SJCRH30 (cell line): ENCODE measurements at regions not wholly inside any gene's neighbourhood (a gene's known extent, or its start where the extent isn't known, plus 50 kb on each side); places are given as distances from the start of the nearest gene placed in this dataset.

Experiments used
- DNase-seq, 2 experiments: peaks; one replicate each; pipeline ENCODE4 v3.0.0-alpha.2; 2015 to 2020
- H3K27ac ChIP-seq: fragments of 250-450 bp; sonication (Bioruptor Pico); 2 replicates; pipeline ENCODE4 v1.5.1; 2020; ENCODE audit warnings: mild to moderate bottlenecking, moderate library complexity
- H3K27me3 ChIP-seq: fragments of 250-450 bp; sonication (Bioruptor Pico); 2 replicates; pipeline ENCODE4 v1.5.1; 2020; ENCODE audit warnings: mild to moderate bottlenecking, moderate library complexity
- H3K36me3 ChIP-seq: fragments of 250-450 bp; sonication (Bioruptor Pico); 2 replicates; pipeline ENCODE4 v1.5.1; 2020; ENCODE audit warnings: mild to moderate bottlenecking, moderate library complexity
- H3K4me1 ChIP-seq: fragments of 250-450 bp; sonication (Bioruptor Pico); 2 replicates; pipeline ENCODE4 v1.5.1; 2020; ENCODE audit warnings: mild to moderate bottlenecking, moderate library complexity
- H3K4me3 ChIP-seq: fragments of 250-450 bp; sonication (Bioruptor Pico); 2 replicates; pipeline ENCODE4 v1.5.1; 2020; ENCODE audit warnings: mild to moderate bottlenecking, moderate library complexity
- H3K9me3 ChIP-seq: fragments of 250-450 bp; sonication (Bioruptor Pico); replicated peaks from 2 replicates; pipeline ENCODE4 v1.5.1; 2020; ENCODE audit warnings: mild to moderate bottlenecking, moderate library complexity

DNA sequence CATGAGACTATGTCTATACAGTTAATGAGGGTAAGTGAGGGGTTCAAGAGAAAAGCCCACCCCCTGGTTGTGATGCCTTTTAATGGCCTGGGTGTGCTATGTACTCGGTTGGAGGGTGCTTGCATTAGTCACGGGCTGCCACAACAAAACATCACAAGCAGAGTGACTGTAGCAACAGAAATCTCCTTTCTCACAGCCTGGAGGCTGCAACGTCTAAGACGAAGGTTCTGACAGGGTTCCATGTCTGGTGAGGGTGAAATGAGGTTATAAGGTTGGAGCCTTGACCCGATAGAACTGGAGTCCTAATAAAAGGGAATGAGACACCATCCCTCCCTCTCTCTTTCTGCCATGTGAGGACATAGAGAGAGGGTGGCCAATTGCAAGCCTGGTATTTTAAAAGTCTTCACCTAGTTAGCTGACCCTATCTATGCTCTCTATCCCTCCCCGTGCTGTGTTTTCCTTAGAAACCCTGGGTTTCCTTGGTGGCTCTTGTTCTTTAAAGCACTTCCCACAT, 126.0 kb upstream of the GDF10 start:
- Histone ChIP-seq H3K27ac (no peak overlapping the region), H3K9me3 (no peaks in the 10 kb centered on the region), H3K4me1 (no peaks in the 10 kb centered on the region), H3K36me3 (no peaks in the 10 kb centered on the region), H3K4me3 (no peak overlapping the region), H3K27me3 (no peaks in the 10 kb centered on the region)
- no peak for DNase-seq

DNA sequence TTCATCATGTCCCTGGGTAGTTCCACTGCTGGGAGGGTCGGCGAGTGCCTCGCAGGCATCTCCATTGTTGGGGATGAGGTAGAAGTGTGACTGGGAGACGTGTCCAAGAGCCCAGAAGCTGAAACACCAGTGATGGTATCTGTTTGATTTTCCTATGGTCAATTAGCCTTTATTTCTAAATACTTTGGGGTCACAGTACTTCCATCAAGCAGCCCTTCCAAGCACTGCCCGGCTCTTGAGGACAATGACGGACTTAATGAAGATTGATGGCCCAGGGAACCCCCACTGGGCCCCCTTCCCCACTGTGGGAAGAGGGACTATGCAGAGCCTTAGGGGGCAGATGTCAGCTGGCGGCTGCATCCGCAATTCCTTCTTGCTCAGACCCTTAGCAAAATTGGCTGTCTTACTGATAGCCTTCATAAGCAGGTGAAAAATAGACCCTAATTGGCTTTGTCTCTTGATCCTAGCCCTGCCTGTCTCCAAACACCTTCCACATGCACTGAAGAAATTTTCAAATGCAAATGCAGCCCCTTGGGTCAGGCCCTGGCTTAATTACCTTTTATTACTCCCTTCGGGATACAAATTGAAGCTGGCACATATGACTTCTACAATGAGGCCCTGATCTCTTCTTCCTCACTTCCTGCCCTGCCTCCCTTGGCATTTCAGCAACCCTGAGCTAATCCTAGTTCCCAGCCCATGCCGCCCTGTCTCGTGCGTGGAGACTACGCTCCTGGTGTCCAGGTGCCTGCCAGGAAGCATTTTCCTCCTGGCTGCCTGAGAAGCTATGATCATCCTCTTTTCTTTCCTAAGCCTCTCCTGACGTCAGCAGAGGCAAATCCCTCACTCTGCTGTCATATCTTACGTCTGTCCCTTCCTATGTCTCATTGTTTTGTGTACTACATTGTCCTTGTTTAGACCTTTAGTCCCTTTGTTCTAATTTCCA, 124.5 kb upstream of the GDF10 start:
- Histone ChIP-seq H3K9me3 (no peaks in the 10 kb centered on the region), H3K36me3 (no peaks in the 10 kb centered on the region), H3K27ac (no peak overlapping the region), H3K27me3 (no peaks in the 10 kb centered on the region), H3K4me1 (no peaks in the 10 kb centered on the region), H3K4me3 (no peak overlapping the region)
- no peak for DNase-seq

DNA sequence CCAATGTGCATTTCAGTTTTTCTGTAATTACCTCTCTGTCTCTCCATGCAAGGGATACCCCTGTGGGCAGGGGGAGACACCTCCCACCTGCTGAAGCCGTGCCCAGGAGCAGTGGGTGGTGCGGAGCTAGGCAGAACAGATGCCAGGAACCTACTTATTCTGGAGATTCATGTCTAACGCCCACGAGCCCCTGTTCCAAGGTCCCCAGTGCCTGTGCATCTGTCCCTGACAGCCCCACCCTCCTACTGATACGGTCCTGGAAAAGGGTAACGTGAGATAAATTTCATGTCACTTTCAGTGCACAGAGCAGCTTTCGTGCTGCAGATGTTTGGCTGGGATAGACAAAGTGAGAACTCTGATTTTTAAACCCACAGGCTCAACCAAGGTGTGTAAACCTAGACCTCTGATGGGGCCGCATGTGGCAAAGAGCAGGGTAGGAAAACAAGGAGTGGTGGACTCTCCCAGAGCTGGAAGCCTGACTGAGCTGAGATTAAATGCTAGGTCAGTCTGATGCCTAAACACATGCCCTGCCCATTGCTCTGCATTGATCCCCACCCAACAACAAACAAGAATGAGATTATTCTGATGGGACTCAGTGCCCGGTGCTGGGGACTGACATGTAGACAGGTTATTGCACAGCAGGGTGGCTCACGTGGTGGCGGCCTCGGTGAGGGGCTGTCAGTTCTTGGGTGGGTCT, 123.6 kb upstream of the GDF10 start:
- no peaks in the 10 kb centered on the region for H3K4me1 ChIP-seq

DNA sequence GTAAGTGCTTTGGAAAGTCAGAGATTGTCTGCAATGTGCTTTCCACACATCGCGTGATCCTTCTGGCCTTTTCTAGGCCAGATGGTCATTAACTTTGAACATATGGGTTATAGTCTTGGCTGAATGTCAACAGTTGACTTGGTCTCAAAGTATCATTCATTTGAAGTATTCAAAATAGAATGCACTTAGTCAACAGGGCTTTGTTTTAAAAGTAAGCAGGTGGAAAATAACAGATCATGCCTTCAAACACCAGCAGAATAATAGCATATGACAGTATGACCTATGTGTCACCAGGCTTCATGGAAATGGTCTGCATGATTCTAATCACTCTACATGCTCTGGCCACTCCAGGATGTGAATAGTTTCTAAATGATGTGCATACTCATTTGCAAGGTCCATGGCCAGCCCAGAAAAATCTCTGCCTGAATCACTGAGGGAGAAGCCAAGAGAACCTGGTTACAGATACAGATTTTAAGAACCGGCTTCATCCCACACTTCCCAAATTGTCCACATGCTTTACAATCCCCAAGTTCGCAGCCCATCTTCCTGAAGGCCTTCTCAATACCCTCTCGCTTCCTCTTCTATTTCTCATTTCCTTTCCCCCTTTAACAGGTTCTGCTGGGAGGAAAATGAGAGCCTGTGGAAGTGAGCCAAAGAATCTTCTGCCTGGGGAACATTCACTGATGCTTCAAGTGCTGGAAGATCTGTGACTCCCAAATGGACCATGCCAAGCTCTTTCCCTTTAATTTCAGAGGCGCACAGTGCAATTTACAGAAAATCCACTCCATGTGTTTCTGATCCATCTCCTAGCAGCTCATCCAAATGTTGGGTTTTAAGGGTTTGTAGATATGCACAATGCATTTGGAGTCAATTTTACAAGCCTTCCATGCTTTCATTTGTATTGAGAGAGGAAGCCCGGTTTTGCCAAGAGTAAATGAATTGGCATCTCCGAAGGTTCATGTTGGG, 122.8 kb upstream of the GDF10 start:
- Histone ChIP-seq H3K27ac (no peak overlapping the region), H3K4me3 (no peak overlapping the region), H3K4me1 (no peaks in the 10 kb centered on the region), H3K9me3 (no peaks in the 10 kb centered on the region), H3K36me3 (no peaks in the 10 kb centered on the region), H3K27me3 (no peaks in the 10 kb centered on the region)
- no peak for DNase-seq

More for the DNA sequence above, 123.6 kb upstream of the GDF10 start:
- no peak overlapping the region for H3K27ac ChIP-seq
- DNase-seq = no peak
- H3K4me3 ChIP-seq = no peak overlapping the region
- H3K27me3 ChIP-seq = no peaks in the 10 kb centered on the region
- H3K36me3 ChIP-seq = no peaks in the 10 kb centered on the region
- H3K9me3 ChIP-seq = no peaks in the 10 kb centered on the region

DNA sequence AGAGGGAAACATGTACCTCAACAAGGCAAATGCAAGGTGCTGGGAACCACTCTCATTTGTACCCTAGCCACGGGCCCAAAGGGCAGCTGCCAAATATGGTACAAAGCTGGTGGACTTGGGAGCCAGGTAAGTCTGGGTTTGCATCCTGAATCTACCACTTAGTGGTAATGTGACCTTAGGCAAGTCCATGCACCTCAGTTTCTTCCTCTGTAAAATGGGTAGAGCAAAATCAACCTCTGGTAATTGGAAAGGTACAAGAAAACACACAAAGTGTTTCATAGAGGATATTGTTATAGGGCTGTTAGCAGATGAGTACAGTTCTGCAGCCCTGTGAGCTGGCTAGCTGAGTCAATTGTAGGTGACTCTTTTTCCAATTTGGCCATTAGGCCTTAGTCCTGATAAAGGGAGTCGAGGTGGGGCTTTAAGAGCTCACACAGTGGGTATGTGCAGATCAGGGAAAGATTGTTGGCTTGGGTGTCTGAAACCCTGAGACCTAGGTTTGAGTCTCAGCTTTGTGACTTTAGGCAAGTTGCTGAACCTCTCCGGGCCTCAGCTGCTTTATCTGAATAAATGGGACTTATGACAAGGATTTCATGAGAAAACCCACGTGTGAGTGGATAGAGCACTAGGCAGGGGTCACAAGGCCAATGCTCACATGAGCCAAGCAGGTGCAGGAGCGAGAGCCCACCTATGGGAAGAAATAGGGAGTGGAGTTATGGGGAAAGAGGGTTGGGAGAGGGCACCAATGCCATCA, 121.3 kb upstream of the GDF10 start:
- no peak overlapping the region for H3K4me3 ChIP-seq
- no peaks in the 10 kb centered on the region for H3K4me1 ChIP-seq
- no peaks in the 10 kb centered on the region for H3K36me3 ChIP-seq
- no peaks in the 10 kb centered on the region for H3K9me3 ChIP-seq
- H3K27ac ChIP-seq = no peak overlapping the region
- no peaks in the 10 kb centered on the region for H3K27me3 ChIP-seq
- DNase-seq = no peak

DNA sequence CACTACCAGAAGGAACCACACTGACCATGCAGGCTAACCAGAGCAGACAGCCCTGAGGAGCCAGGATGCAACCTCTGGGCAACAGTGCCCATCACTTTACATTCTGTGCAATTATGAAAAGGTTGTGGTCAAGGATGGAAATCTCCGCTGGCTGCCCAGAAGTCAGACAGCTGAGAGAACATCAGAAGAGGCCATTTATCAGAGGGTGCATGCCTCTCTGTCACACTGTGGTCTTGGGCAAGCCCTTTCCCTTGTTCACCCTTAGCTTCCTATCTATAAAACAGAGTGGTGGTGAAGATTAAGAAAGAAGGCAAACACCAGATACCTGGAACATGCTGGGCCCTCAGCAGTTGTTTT, 120.7 kb upstream of the GDF10 start:
- no peaks in the 10 kb centered on the region for H3K4me1 ChIP-seq
- H3K36me3 ChIP-seq = no peaks in the 10 kb centered on the region
- no peaks in the 10 kb centered on the region for H3K27me3 ChIP-seq
- no peak for DNase-seq
- no peak overlapping the region for H3K27ac ChIP-seq
- H3K4me3 ChIP-seq = no peak overlapping the region
- no peaks in the 10 kb centered on the region for H3K9me3 ChIP-seq

DNA sequence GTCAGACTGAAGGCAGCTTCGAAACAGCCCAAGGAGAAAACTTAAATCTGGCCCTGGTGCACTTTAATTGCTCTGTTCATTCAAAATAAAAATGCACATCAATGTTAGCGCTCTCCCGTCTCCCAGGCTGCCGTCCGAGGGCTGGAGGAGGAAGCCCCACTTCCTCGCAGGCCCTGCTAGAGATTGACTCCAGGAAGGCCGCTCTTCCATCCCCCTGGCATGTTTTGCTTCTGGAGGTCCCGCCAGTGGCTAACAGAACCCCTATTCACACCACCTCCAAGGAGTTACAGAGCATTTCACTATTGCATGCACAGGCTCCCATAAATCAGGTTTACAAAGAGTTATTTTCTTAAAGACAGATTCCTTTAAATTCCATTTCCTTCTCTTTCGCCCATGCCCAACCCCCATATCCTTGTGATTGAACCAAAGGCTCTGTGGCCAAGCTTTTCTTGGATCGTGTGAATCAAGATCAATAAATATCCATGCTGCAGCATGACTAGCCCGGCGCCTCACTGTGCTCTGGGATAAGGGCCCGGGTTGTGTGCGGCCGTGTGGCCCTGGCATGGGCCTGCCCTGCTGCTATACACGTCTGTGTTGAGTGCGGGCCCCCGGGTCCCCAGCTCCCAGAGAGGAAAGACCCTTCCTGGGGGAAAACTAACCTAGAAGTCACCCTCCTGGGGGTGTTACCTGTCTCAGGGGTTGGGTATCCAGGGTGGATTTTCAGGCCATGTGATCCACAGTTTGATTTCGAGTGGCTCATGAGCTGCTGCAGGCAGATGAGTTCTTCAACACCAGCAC, 118.7 kb upstream of the GDF10 start:
- no peak overlapping the region for H3K4me3 ChIP-seq
- DNase-seq = no peak
- no peaks in the 10 kb centered on the region for H3K36me3 ChIP-seq
- H3K27ac ChIP-seq = no peak overlapping the region
- H3K4me1 ChIP-seq = no peaks in the 10 kb centered on the region
- H3K27me3 ChIP-seq = no peaks in the 10 kb centered on the region
- H3K9me3 ChIP-seq = no peaks in the 10 kb centered on the region

DNA sequence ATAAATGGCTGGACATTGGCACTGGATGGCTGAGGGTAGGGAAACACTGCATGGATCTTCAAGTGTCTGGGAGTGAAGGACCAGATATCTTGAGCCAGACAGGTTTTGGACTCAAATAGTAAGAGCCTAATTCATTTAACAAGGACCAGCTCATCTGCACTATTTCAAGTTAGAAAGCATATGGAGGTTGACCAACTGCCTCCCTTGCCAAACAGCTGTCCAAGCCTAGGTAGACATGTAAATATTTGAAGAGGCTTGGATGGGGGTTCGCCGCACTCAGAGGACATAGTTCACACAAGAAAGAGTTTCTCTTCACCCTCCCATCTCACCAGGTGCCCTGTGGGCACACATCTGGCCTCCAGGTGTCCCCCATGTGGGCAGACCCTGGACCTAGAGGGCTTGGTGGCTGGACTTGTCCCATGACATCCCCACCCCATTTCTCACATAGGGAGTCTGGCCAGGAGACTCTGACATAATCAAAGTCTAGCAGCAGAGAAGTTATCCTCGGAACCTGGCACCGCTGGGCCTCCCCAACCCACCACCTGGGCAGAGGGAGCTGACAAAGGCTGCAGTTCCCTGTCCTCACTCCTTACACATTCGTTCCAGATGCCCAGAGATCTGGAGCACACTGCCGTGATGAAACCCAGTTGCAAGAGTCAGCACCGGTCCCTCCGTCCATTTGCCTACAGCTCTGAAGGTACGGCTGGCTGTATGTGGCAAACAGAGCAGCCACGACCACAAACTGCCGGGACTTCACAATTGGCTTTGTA, 116.9 kb upstream of the GDF10 start:
- DNase-seq = no peak
- no peak overlapping the region for H3K27ac ChIP-seq
- no peaks in the 10 kb centered on the region for H3K27me3 ChIP-seq
- no peak overlapping the region for H3K4me3 ChIP-seq
- no peaks in the 10 kb centered on the region for H3K9me3 ChIP-seq
- no peaks in the 10 kb centered on the region for H3K4me1 ChIP-seq
- no peaks in the 10 kb centered on the region for H3K36me3 ChIP-seq

DNA sequence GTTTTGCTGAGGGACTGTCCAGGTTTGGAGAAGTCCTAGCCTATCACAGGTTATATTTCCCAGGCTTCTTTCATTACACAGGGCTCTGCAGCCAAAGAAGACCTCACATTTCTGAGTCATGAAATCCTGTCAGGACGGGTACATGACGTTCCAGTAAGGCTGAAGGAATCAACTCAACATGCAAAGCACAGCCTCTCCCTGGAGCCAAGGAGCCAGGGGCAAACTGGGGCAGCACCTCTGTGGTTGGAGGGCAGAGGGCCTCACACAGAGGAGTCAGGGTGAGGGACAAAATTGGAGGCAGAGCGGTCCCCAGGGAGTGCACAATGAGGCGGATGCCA, 116.3 kb upstream of the GDF10 start:
- H3K27me3 ChIP-seq = no peaks in the 10 kb centered on the region
- H3K9me3 ChIP-seq = no peaks in the 10 kb centered on the region
- H3K4me1 ChIP-seq = no peaks in the 10 kb centered on the region
- H3K36me3 ChIP-seq = no peaks in the 10 kb centered on the region
- no peak for DNase-seq
- H3K27ac ChIP-seq = no peak overlapping the region
- no peak overlapping the region for H3K4me3 ChIP-seq

DNA sequence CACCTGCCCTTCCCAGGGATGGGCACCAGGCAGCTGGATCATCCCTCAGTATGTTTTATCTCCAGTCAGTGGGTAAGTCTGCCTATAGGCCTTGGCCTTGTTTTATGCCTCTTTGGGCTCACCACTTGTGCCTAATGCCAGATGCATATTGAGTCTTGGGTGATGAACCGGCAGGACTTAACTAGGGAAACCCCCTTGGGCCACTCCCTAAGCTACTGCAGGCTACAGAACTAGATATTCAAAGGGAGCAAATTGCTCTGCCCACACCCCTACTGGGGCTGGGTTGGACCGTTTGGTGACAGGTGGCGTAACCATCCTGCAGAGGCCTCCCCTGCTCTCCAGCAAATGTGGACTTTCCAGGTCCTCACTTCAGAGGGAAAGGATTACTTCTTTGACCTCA, 115.7 kb upstream of the GDF10 start:
- Histone ChIP-seq H3K36me3 (no peaks in the 10 kb centered on the region), H3K9me3 (no peaks in the 10 kb centered on the region), H3K27me3 (no peaks in the 10 kb centered on the region), H3K4me3 (no peak overlapping the region), H3K4me1 (no peaks in the 10 kb centered on the region), H3K27ac (no peak overlapping the region)
- no peak for DNase-seq

DNA sequence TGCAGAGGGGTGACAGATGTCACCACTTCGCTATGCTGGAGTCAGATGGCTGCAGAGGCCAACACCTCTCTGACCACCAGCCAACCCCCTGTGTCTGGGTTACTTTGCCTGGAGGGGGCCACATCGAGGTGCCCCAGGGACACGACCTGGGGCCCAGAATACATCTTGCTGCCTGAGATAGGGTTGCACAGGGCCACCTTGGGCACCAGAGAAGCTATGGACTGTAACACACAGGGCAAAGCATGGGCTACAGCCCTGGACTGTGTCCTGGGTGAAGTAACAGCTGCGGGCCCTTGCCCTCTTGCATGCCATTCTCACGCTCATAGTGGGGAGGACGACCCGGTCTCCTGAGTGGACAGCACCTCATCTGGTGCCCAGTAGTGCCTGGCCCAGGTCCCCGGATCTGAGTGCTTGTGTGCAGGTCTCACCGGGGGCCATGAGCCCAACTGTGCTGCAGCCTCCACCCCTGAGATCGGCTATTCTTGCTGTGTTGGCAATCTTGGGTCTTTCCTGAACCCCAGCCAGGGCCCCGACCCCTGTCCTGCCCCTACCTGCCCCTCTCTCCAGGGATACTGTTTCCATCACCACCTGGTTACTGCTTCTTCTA, 115.2 kb upstream of the GDF10 start:
- Histone ChIP-seq H3K4me1 (no peaks in the 10 kb centered on the region), H3K27me3 (no peaks in the 10 kb centered on the region), H3K27ac (no peak overlapping the region), H3K4me3 (no peak overlapping the region), H3K36me3 (no peaks in the 10 kb centered on the region), H3K9me3 (no peaks in the 10 kb centered on the region)
- no peak for DNase-seq

DNA sequence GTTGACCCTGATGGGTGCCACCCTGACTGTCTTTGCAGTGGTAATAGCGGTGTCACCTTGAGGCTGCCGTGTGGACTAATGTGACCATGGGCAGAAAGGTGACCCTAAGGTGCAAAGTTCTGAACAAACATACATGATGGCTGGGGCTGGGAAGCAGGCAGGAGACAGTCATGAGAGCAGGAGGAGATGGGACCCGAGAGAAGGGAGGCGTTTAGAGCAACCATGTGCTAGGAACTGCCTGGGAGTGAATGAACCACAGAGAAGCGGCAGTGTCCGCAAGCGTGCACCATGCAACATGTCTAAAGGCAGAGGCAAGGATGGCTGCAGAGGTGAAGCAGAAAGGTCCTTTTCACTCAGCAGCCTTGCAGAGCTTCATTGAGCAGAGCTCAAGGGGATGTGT, 113.1 kb upstream of the GDF10 start:
- no peak overlapping the region for H3K4me3 ChIP-seq

DNA sequence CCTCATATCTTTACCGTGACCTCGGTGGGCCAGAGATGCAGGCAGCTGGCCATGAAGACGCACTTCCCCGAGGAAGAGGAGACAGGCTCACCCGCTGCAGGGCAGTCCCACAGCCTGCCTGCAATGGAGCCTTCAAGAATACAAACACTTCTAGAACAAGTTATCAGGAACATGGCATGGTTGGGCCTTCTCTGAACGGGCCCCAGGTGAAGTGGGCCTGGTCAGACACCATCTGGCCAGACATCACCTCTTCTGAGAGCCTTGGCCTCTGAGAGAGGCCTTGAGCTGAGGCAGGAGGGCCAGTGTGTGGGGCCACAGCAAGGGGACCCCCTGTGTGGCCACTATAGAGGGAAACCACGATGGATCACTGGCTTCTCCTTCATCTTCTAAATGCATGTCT, 112.4 kb upstream of the GDF10 start:
- Histone ChIP-seq H3K36me3 (no peaks in the 10 kb centered on the region), H3K9me3 (no peaks in the 10 kb centered on the region), H3K4me3 (no peak overlapping the region), H3K27ac (no peak overlapping the region), H3K27me3 (no peaks in the 10 kb centered on the region), H3K4me1 (no peaks in the 10 kb centered on the region)
- no peak for DNase-seq

More for the DNA sequence above, 113.1 kb upstream of the GDF10 start:
- Histone ChIP-seq H3K4me1 (no peaks in the 10 kb centered on the region), H3K9me3 (no peaks in the 10 kb centered on the region), H3K36me3 (no peaks in the 10 kb centered on the region), H3K27me3 (no peaks in the 10 kb centered on the region), H3K27ac (no peak overlapping the region)
- DNase-seq = no peak
